ENCODE measurements at regions not wholly inside any gene's neighbourhood (a gene's known extent, or its start where the extent isn't known, plus 50 kb on each side); places are given as distances from the start of the nearest gene placed in this dataset.

DNA sequence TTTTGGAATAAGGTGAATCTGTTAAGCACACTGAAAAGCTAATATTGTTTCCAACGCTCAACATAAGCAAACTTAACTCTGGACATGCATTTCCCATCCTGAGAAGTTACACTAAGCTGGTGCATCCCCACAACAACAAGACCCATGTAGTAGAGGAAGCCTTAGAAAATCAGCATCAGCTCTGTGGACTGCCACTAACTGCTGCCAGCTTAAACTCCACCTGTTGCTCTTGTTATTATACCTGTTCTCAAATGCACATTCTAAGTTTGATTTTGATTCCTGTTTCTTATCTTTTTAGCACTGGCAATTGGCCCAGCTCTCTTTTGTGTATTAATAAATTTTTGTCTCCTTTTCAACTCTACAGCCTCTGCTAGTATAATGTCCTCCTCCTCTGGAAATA, 924.8 kb downstream of the DNAH5 start (continued):
- no peak for TF ChIP-seq RAD21 (IDR thresholded peaks at IDR 0.05 in 1 of 2, conservative IDR thresholded peaks at IDR 0.05 in 1 of 2; ENCODE audit: low read depth in 2 of 2, low read length in 2 of 2)

Measured in H1 (cell line).